ENCODE measurements at regions not wholly inside any gene's neighbourhood (a gene's known extent, or its start where the extent isn't known, plus 50 kb on each side); places are given as distances from the start of the nearest gene placed in this dataset.
"Not testable (repeated sequence)": the region's sequence is repeated elsewhere in the genome, so short reads cannot be mapped to it uniquely, and the experiment has no call there.

DNA sequence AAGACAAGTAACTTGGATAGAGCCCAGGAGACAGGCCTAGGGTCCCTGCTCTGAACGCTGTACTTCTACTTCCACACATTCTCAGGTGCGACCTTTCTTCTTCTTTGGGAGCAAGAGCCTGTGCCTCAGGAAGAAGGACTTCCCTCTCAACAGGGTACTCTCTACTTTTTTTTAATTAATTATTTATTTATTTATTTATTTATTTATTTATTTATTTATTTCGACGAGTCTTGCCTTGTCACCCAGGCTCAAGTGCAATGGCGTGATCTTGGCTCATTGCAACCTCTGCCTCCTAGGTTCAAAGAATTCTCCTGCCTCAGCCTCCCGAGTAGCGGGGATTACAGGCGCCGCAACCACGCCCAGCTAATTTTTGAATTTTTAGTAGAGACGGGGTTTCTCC is 361.6 kb downstream of the FAM72C start:
- Histone ChIP-seq H3K4me3 (replicated peaks; ENCODE audit: low read depth, low read length) (no peak overlapping the region), H3K27me3 (replicated peaks; ENCODE audit: control insufficient read depth, insufficient read depth, low read length) (no peaks in the 10 kb centered on the region; the same call in 1 of the 2 replicates), H3K36me3 (ENCODE audit: control insufficient read depth, insufficient read depth, low read length) (no peaks in the 10 kb centered on the region)
- TF ChIP-seq, protein P1, sequence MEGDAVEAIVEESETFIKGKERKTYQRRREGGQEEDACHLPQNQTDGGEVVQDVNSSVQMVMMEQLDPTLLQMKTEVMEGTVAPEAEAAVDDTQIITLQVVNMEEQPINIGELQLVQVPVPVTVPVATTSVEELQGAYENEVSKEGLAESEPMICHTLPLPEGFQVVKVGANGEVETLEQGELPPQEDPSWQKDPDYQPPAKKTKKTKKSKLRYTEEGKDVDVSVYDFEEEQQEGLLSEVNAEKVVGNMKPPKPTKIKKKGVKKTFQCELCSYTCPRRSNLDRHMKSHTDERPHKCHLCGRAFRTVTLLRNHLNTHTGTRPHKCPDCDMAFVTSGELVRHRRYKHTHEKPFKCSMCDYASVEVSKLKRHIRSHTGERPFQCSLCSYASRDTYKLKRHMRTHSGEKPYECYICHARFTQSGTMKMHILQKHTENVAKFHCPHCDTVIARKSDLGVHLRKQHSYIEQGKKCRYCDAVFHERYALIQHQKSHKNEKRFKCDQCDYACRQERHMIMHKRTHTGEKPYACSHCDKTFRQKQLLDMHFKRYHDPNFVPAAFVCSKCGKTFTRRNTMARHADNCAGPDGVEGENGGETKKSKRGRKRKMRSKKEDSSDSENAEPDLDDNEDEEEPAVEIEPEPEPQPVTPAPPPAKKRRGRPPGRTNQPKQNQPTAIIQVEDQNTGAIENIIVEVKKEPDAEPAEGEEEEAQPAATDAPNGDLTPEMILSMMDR (IDR thresholded peaks at IDR 0.05; ENCODE audit: insufficient read depth, low read length, poor library complexity, severe bottlenecking), result no peak
- DNase-seq (ENCODE audit: extremely low read depth, insufficient read length), result no peak

- Histone ChIP-seq H3K4me3 (replicated peaks; ENCODE audit: low read depth, low read length) (no peak overlapping the region), H3K36me3 (ENCODE audit: control insufficient read depth, insufficient read depth, low read length) (no peaks in the 10 kb centered on the region), H3K27me3 (replicated peaks; ENCODE audit: control insufficient read depth, insufficient read depth, low read length) (no peaks in the 10 kb centered on the region; the same call in 1 of the 2 replicates)
- TF ChIP-seq, protein P1 (IDR thresholded peaks at IDR 0.05; ENCODE audit: insufficient read depth, low read length, poor library complexity, severe bottlenecking), result no peak
- no peak for DNase-seq (ENCODE audit: extremely low read depth, insufficient read length)
These were observed 366.9 kb downstream of the FAM72C start for GRCh38 chr1:143604887-143605286.

DNA sequence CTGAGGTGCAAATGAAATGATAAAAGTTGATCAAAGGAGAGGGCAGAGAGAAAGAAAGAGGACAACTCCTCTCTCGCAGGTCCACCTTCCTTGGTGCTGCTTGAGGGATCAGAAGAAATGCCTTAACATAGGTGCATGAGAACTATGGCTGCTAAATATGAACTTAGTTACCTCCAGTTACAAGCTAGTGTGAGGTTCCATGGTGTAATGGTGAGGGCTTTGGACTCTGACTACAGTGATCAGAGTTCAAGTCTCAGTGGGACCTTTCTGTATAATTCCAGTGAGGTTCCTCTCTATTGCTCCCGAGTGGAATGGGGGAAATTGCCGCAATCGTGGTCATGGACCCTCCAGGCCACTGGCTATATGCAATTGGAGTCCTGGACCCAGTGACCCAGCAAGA is 387.3 kb downstream of the FAM72C start:
- Histone ChIP-seq H3K4me3 (replicated peaks; ENCODE audit: low read depth, low read length) (no peak overlapping the region), H3K27me3 (replicated peaks; ENCODE audit: control insufficient read depth, insufficient read depth, low read length) (no peaks in the 10 kb centered on the region), H3K36me3 (ENCODE audit: control insufficient read depth, insufficient read depth, low read length) (no peaks in the 10 kb centered on the region)
- DNase-seq (ENCODE audit: extremely low read depth, insufficient read length), result no peak
- TF ChIP-seq, protein P1 (IDR thresholded peaks at IDR 0.05; ENCODE audit: insufficient read depth, low read length, poor library complexity, severe bottlenecking), result no peak

DNA sequence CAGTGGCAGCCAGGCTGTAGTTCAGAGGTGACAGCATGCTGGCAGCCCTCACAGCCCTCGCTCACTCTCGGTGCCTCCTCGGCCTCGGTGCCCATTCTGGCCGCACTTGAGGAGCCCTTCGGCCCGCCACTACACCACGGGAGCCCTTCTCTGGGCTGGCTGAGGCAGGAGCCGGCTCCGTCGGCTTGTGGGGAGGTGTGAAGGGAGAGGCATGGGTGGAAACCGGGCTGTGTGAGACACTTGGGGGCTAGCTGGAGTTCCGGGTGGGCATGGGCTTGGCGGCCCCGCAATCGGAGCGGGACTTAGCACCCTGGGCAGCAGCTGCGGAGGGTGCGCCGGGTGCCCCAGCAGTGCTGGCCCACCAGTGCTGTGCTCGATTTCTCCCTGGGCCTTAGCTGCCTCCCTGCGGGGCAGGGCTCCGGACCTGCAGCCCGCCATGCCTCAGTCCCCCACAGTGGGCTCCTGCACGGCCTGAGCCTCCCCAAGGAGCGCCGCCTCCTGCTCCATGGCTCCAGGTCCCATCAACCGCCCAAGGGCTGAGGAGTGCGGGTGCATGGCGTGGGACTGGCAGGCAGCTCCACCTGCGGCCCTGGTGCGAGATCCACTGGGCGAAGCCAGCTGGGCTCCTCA is 396.8 kb downstream of the FAM72C start:
- Histone ChIP-seq H3K4me3 (replicated peaks; ENCODE audit: low read depth, low read length) (no peak overlapping the region), H3K27me3 (replicated peaks; ENCODE audit: control insufficient read depth, insufficient read depth, low read length) (no peaks in the 10 kb centered on the region), H3K36me3 (ENCODE audit: control insufficient read depth, insufficient read depth, low read length) (no peaks in the 10 kb centered on the region)
- TF ChIP-seq, protein P1 (IDR thresholded peaks at IDR 0.05; ENCODE audit: insufficient read depth, low read length, poor library complexity, severe bottlenecking), result no peak
- no peak for DNase-seq (ENCODE audit: extremely low read depth, insufficient read length)

DNA sequence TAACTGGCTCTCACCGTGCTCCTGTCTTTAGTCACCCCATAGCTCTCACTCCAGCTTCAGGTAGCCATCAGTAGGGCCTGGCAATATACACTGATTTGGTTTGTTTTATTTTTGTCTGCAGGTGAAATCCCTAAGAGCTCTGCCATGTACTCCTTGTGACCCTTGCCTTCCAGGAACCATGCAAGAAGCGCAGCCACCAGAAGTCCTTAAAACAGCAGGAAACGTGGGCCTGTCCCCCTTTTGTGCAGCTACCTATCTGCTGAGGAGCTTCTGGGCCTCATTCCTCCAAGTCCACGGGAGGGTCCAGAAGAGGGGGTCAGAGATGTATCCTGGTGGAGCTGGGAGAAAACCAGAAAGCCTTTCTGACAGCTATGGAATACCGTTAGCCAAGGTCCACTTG is 399.1 kb downstream of the FAM72C start:
- H3K27me3 ChIP-seq (replicated peaks; ENCODE audit: control insufficient read depth, insufficient read depth, low read length); H3K36me3 ChIP-seq (ENCODE audit: control insufficient read depth, insufficient read depth, low read length); DNase-seq (ENCODE audit: extremely low read depth, insufficient read length); H3K4me3 ChIP-seq (replicated peaks; ENCODE audit: low read depth, low read length): not testable (repeated sequence)

DNA sequence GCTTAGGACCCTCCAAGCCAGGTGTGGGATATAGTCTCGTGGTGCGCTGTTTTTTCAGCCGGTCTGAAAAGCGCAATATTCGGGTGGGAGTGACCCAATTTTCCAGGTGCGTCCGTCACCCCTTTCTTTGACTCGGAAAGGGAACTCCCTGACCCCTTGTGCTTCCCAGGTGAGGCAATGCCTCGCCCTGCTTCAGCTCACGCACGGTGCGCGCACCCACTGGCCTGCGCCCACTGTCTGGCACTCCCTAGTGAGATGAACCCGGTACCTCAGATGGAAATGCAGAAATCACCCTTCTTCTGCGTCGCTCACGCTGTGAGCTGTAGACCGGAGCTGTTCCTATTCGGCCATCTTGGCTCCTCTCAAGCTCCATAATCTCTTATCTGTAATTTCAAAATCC is 408.0 kb downstream of the FAM72C start:
- not testable (repeated sequence) for H3K36me3 ChIP-seq (ENCODE audit: control insufficient read depth, insufficient read depth, low read length); H3K27me3 ChIP-seq (replicated peaks; ENCODE audit: control insufficient read depth, insufficient read depth, low read length); DNase-seq (ENCODE audit: extremely low read depth, insufficient read length); H3K4me3 ChIP-seq (replicated peaks; ENCODE audit: low read depth, low read length)

DNA sequence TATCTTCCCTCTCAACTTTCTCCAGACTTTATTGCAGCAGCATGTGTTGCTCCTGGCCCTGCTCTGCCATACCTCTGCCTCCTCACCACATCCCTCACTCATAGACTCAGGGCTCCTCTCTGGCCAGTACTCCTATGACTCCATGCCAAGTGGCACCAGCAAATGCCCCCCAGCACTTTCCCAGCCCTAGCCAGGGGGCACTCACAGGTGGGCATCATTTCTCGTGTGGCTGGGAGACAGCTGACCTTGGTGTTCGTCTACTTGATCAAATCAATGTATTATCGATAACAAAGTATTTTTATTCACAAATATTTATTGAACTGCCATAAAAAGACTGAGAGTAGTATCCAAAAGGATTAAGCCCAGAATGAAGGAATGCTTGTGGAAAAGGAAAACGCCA is 418.2 kb downstream of the FAM72C start:
- Histone ChIP-seq H3K36me3 (ENCODE audit: control insufficient read depth, insufficient read depth, low read length) (no peaks in the 10 kb centered on the region), H3K27me3 (replicated peaks; ENCODE audit: control insufficient read depth, insufficient read depth, low read length) (no peaks in the 10 kb centered on the region), H3K4me3 (replicated peaks; ENCODE audit: low read depth, low read length) (no peak overlapping the region)
- TF ChIP-seq, protein P1 (IDR thresholded peaks at IDR 0.05; ENCODE audit: insufficient read depth, low read length, poor library complexity, severe bottlenecking), result no peak
- DNase-seq (ENCODE audit: extremely low read depth, insufficient read length), result no peak

GRCh38 chr1:143504703-143505102 is 467.1 kb downstream of the FAM72C start:
- not testable (repeated sequence) for H3K36me3 ChIP-seq (ENCODE audit: control insufficient read depth, insufficient read depth, low read length); H3K27me3 ChIP-seq (replicated peaks; ENCODE audit: control insufficient read depth, insufficient read depth, low read length); DNase-seq (ENCODE audit: extremely low read depth, insufficient read length); H3K4me3 ChIP-seq (replicated peaks; ENCODE audit: low read depth, low read length)

GRCh38 chr1:143504080-143504479 is 467.7 kb downstream of the FAM72C start:
- DNase-seq (ENCODE audit: extremely low read depth, insufficient read length); H3K27me3 ChIP-seq (replicated peaks; ENCODE audit: control insufficient read depth, insufficient read depth, low read length); H3K4me3 ChIP-seq (replicated peaks; ENCODE audit: low read depth, low read length); H3K36me3 ChIP-seq (ENCODE audit: control insufficient read depth, insufficient read depth, low read length): not testable (repeated sequence)
